ENCODE measurements at regions not wholly inside any gene's neighbourhood (a gene's known extent, or its start where the extent isn't known, plus 50 kb on each side); places are given as distances from the start of the nearest gene placed in this dataset.

- DNase-seq (ENCODE audit: low read depth in 3 of 3) = no peak
Measured at GRCh38 chr4:108567831-108568230, 52.5 kb upstream of the RPL34 start.

GRCh38 chr4:108561116-108561515, 59.3 kb upstream of the RPL34 start:
- DNase-seq (ENCODE audit: low read depth in 3 of 3) = no peak

GRCh38 chr4:108560616-108561015, 59.8 kb upstream of the RPL34 start:
- no peak for DNase-seq (ENCODE audit: low read depth in 3 of 3)

GRCh38 chr4:108559911-108560310, 60.5 kb upstream of the RPL34 start:
- DNase-seq (ENCODE audit: low read depth in 3 of 3) = no peak

GRCh38 chr4:108559068-108559793, 61.1 kb upstream of the RPL34 start:
- DNase-seq (ENCODE audit: low read depth in 3 of 3) = no peak

GRCh38 chr4:108556588-108557200, 63.7 kb upstream of the RPL34 start:
- no peak for DNase-seq (ENCODE audit: low read depth in 3 of 3)

GRCh38 chr4:108556166-108556565, 64.2 kb upstream of the RPL34 start:
- DNase-seq (ENCODE audit: low read depth in 3 of 3) = no peak

- DNase-seq (ENCODE audit: low read depth in 3 of 3) = no peak
Measured at GRCh38 chr4:108555701-108556100, 64.7 kb upstream of the RPL34 start.

GRCh38 chr4:108547682-108548081, 72.7 kb upstream of the RPL34 start:
- no peak for DNase-seq (ENCODE audit: low read depth in 3 of 3)

GRCh38 chr4:108546728-108547127, 73.6 kb upstream of the RPL34 start:
- no peak for DNase-seq (ENCODE audit: low read depth in 3 of 3)

- DNase-seq (ENCODE audit: low read depth in 3 of 3) = no peak
Measured at GRCh38 chr4:108544481-108544880, 75.9 kb upstream of the RPL34 start.

GRCh38 chr4:108543359-108543968, 76.9 kb upstream of the RPL34 start:
- DNase-seq (ENCODE audit: low read depth in 3 of 3) = no peak

GRCh38 chr4:108540536-108540935, 79.8 kb upstream of the RPL34 start:
- no peak for DNase-seq (ENCODE audit: low read depth in 3 of 3)

- DNase-seq (ENCODE audit: low read depth in 3 of 3) = no peak
Measured at GRCh38 chr4:108536577-108536976, 83.8 kb upstream of the RPL34 start.

GRCh38 chr4:108535757-108536156, 84.6 kb upstream of the RPL34 start:
- DNase-seq (ENCODE audit: low read depth in 3 of 3) = no peak

- DNase-seq (ENCODE audit: low read depth in 3 of 3) = no peak
Measured at GRCh38 chr4:108533876-108534275, 86.5 kb upstream of the RPL34 start.

- no peak for DNase-seq (ENCODE audit: low read depth in 3 of 3)
Measured at GRCh38 chr4:108533245-108533844, 87.0 kb upstream of the RPL34 start.

GRCh38 chr4:108532738-108533137, 87.6 kb upstream of the RPL34 start:
- no peak for DNase-seq (ENCODE audit: low read depth in 3 of 3)

GRCh38 chr4:108532187-108532586, 88.2 kb upstream of the RPL34 start:
- DNase-seq (ENCODE audit: low read depth in 3 of 3) = no peak

- no peak for DNase-seq (ENCODE audit: low read depth in 3 of 3)
Measured at GRCh38 chr4:108531461-108531860, 88.9 kb upstream of the RPL34 start.

GRCh38 chr4:108529984-108530905, 90.1 kb upstream of the RPL34 start:
- DNase-seq (ENCODE audit: low read depth in 3 of 3) = no peak

- no peak for DNase-seq (ENCODE audit: low read depth in 3 of 3)
Measured at GRCh38 chr4:108529102-108529501, 91.3 kb upstream of the RPL34 start.

Data from stimulated activated CD4-positive, alpha-beta T cell treated with anti-CD3 and anti-CD28 coated beads, TNF-alpha, amount 100 ng/mL, for 4 hours (primary cell).